Adrenal gland (tissue), 5 donors: ENCODE measurements at regions not wholly inside any gene's neighbourhood (a gene's known extent, or its start where the extent isn't known, plus 50 kb on each side); places are given as distances from the start of the nearest gene placed in this dataset.

Source experiments
- POLR2A ChIP-seq, 2 donors: fragments of 450-650 bp; IDR thresholded peaks; one replicate each; pipeline ENCODE4 v1.6.1; 2017; ENCODE audit warnings: antibody characterized with exemption in 2 of 2, mild to moderate bottlenecking in 2 of 2, moderate library complexity in 1 of 2
- TF ChIP-seq, protein P1 (sequence below), 6 experiments: fragments of 450-650 bp in 4 of 6; fragments of 200-600 bp in 2 of 6; sonication (generic) in 1 of 6; IDR thresholded peaks; 1 replicate in 5 of 6; 2 replicates in 1 of 6; pipeline versions ENCODE4 v1.5.1 to v1.8.0; 2016 to 2021; ENCODE audit warnings: antibody characterized with exemption in 6 of 6, mild to moderate bottlenecking in 2 of 6, moderate library complexity in 1 of 6
- donor health status: DM: no; HTN: no; CAD: no.

DNA sequence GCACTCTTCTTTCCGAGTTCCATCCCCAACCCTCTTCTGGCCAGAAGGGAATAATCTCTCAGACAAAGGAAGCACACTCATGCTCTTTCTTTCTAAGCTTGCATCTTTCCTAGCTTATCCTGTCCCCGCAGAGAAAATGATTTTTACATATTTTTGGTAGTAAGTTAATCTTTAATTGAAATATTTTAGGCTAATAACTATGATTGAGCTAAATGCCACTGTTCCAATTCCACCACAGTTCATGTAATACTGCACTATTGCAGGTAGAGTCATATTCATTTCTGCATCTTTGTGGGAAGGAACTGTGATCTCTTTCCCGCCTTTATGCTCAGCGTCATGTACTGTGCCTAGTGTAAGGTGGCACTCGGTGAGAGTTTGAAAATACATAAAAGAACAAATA, 158.9 kb upstream of the FOXG1 start:
- TF ChIP-seq, protein P1, sequence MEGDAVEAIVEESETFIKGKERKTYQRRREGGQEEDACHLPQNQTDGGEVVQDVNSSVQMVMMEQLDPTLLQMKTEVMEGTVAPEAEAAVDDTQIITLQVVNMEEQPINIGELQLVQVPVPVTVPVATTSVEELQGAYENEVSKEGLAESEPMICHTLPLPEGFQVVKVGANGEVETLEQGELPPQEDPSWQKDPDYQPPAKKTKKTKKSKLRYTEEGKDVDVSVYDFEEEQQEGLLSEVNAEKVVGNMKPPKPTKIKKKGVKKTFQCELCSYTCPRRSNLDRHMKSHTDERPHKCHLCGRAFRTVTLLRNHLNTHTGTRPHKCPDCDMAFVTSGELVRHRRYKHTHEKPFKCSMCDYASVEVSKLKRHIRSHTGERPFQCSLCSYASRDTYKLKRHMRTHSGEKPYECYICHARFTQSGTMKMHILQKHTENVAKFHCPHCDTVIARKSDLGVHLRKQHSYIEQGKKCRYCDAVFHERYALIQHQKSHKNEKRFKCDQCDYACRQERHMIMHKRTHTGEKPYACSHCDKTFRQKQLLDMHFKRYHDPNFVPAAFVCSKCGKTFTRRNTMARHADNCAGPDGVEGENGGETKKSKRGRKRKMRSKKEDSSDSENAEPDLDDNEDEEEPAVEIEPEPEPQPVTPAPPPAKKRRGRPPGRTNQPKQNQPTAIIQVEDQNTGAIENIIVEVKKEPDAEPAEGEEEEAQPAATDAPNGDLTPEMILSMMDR (IDR thresholded peaks at IDR 0.05): no peak
- TF ChIP-seq POLR2A (IDR thresholded peaks at IDR 0.05): no peak
